Stimulated activated naive CD8-positive, alpha-beta T cell treated with anti-CD3 and anti-CD28 coated beads, Interleukin-15, Interleukin-2, amounts not matched to agents 100 ng/mL and 50 ng/mL, for 24 hours (primary cell): ENCODE measurements at regions not wholly inside any gene's neighbourhood (a gene's known extent, or its start where the extent isn't known, plus 50 kb on each side); places are given as distances from the start of the nearest gene placed in this dataset.

Source experiments
- H3K27ac Mint-ChIP-seq: one replicate; pipeline ENCODE4 v1.8.0; 2021; ENCODE audit warnings: mild to moderate bottlenecking, mixed read lengths
- H3K27me3 Mint-ChIP-seq: one replicate; pipeline ENCODE4 v1.8.0; 2021; ENCODE audit warnings: mixed read lengths
- H3K36me3 Mint-ChIP-seq: one replicate; pipeline ENCODE4 v1.8.0; 2021; ENCODE audit warnings: low read depth, mixed read lengths
- H3K4me1 Mint-ChIP-seq: one replicate; pipeline ENCODE4 v1.8.0; 2021; ENCODE audit warnings: low read depth, mixed read lengths
- H3K4me3 Mint-ChIP-seq: one replicate; pipeline ENCODE4 v1.8.0; 2021; ENCODE audit warnings: mild to moderate bottlenecking, mixed read lengths
- H3K9me3 Mint-ChIP-seq: one replicate; pipeline ENCODE4 v1.8.0; 2021; ENCODE audit warnings: mixed read lengths

- no peaks in the 10 kb centered on the region for H3K9me3 Mint-ChIP-seq
- no peak overlapping the region for H3K27ac Mint-ChIP-seq
- no peak overlapping the region for H3K4me3 Mint-ChIP-seq
- peaks cover 15% of the 10 kb centered on the region for H3K4me1 Mint-ChIP-seq
- H3K27me3 Mint-ChIP-seq = no peaks in the 10 kb centered on the region
- H3K36me3 Mint-ChIP-seq = no peaks in the 10 kb centered on the region
Observed at GRCh38 chr2:100627330-100628300, 64.8 kb downstream of the PDCL3 start.

- Mint-ChIP-seq H3K9me3 (no peaks in the 10 kb centered on the region), H3K27me3 (no peaks in the 10 kb centered on the region), H3K4me1 (peaks cover 15% of the 10 kb centered on the region), H3K36me3 (no peaks in the 10 kb centered on the region), H3K4me3 (no peak overlapping the region), H3K27ac (no peak overlapping the region)
Observed at GRCh38 chr2:100628506-100628905, 65.7 kb downstream of the PDCL3 start.

- no peaks in the 10 kb centered on the region for H3K9me3 Mint-ChIP-seq
- H3K36me3 Mint-ChIP-seq = no peaks in the 10 kb centered on the region
- H3K27me3 Mint-ChIP-seq = no peaks in the 10 kb centered on the region
- H3K27ac Mint-ChIP-seq = no peak overlapping the region
- H3K4me3 Mint-ChIP-seq = no peak overlapping the region
- peaks cover 15% of the 10 kb centered on the region for H3K4me1 Mint-ChIP-seq
Observed at GRCh38 chr2:100629309-100629708, 66.5 kb downstream of the PDCL3 start.

- Mint-ChIP-seq H3K9me3 (no peaks in the 10 kb centered on the region), H3K27ac (no peak overlapping the region)
Observed at GRCh38 chr2:100630473-100630977, 67.7 kb downstream of the PDCL3 start.

GRCh38 chr2:100632037-100632436 lies 69.2 kb downstream of the PDCL3 start:
- peaks cover 15% of the 10 kb centered on the region for H3K4me1 Mint-ChIP-seq
- H3K9me3 Mint-ChIP-seq = no peaks in the 10 kb centered on the region
- H3K27ac Mint-ChIP-seq = no peak overlapping the region
- H3K4me3 Mint-ChIP-seq = no peak overlapping the region
- no peaks in the 10 kb centered on the region for H3K36me3 Mint-ChIP-seq
- no peaks in the 10 kb centered on the region for H3K27me3 Mint-ChIP-seq

More at GRCh38 chr2:100630473-100630977, 67.7 kb downstream of the PDCL3 start:
- no peaks in the 10 kb centered on the region for H3K36me3 Mint-ChIP-seq
- no peaks in the 10 kb centered on the region for H3K27me3 Mint-ChIP-seq
- H3K4me3 Mint-ChIP-seq = no peak overlapping the region
- peaks cover 15% of the 10 kb centered on the region for H3K4me1 Mint-ChIP-seq

GRCh38 chr2:100632759-100633158 lies 70.0 kb downstream of the PDCL3 start:
- no peaks in the 10 kb centered on the region for H3K9me3 Mint-ChIP-seq
- peaks cover 15% of the 10 kb centered on the region for H3K4me1 Mint-ChIP-seq
- no peak overlapping the region for H3K4me3 Mint-ChIP-seq
- H3K27ac Mint-ChIP-seq = no peak overlapping the region
- no peaks in the 10 kb centered on the region for H3K27me3 Mint-ChIP-seq
- H3K36me3 Mint-ChIP-seq = no peaks in the 10 kb centered on the region

GRCh38 chr2:100639588-100640390 lies 77.0 kb downstream of the PDCL3 start:
- Mint-ChIP-seq H3K4me1 (peaks cover 25% of the 10 kb centered on the region), H3K36me3 (no peaks in the 10 kb centered on the region), H3K27ac (no peak overlapping the region), H3K4me3 (no peak overlapping the region), H3K9me3 (no peaks in the 10 kb centered on the region), H3K27me3 (peaks cover 4% of the 10 kb centered on the region)

GRCh38 chr2:100640431-100641124 lies 77.8 kb downstream of the PDCL3 start:
- Mint-ChIP-seq H3K27ac (no peak overlapping the region), H3K9me3 (no peaks in the 10 kb centered on the region), H3K36me3 (no peaks in the 10 kb centered on the region)

GRCh38 chr2:100641125-100641435 lies 78.3 kb downstream of the PDCL3 start:
- no peaks in the 10 kb centered on the region for H3K9me3 Mint-ChIP-seq
- H3K4me3 Mint-ChIP-seq = no peak overlapping the region
- peaks cover 4% of the 10 kb centered on the region for H3K27me3 Mint-ChIP-seq
- H3K36me3 Mint-ChIP-seq = no peaks in the 10 kb centered on the region
- H3K4me1 Mint-ChIP-seq = peaks cover 32% of the 10 kb centered on the region
- H3K27ac Mint-ChIP-seq = no peak overlapping the region

More at GRCh38 chr2:100640431-100641124, 77.8 kb downstream of the PDCL3 start:
- Mint-ChIP-seq H3K27me3 (peaks cover 4% of the 10 kb centered on the region), H3K4me3 (no peak overlapping the region), H3K4me1 (peaks cover 32% of the 10 kb centered on the region)

GRCh38 chr2:100642425-100642824 lies 79.6 kb downstream of the PDCL3 start:
- Mint-ChIP-seq H3K4me3 (no peak overlapping the region), H3K27me3 (peaks cover 4% of the 10 kb centered on the region), H3K9me3 (no peaks in the 10 kb centered on the region), H3K27ac (no peak overlapping the region), H3K4me1 (peaks cover 32% of the 10 kb centered on the region), H3K36me3 (no peaks in the 10 kb centered on the region)

GRCh38 chr2:100643467-100643866 lies 80.7 kb downstream of the PDCL3 start:
- H3K9me3 Mint-ChIP-seq = peaks cover 4% of the 10 kb centered on the region
- no peaks in the 10 kb centered on the region for H3K36me3 Mint-ChIP-seq
- peaks cover 1% of the 10 kb centered on the region for H3K27me3 Mint-ChIP-seq
- H3K4me1 Mint-ChIP-seq = peaks cover 32% of the 10 kb centered on the region
- no peak overlapping the region for H3K4me3 Mint-ChIP-seq
- H3K27ac Mint-ChIP-seq = no peak overlapping the region

GRCh38 chr2:100643906-100644501 lies 81.2 kb downstream of the PDCL3 start:
- Mint-ChIP-seq H3K9me3 (peaks cover 4% of the 10 kb centered on the region), H3K4me1 (peaks cover 32% of the 10 kb centered on the region), H3K36me3 (no peaks in the 10 kb centered on the region), H3K27me3 (no peaks in the 10 kb centered on the region), H3K4me3 (no peak overlapping the region), H3K27ac (no peak overlapping the region)

GRCh38 chr2:100645695-100646429 lies 83.1 kb downstream of the PDCL3 start:
- no peak overlapping the region for H3K27ac Mint-ChIP-seq
- no peaks in the 10 kb centered on the region for H3K27me3 Mint-ChIP-seq
- no peaks in the 10 kb centered on the region for H3K36me3 Mint-ChIP-seq
- peaks cover 4% of the 10 kb centered on the region for H3K9me3 Mint-ChIP-seq
- peaks cover 40% of the 10 kb centered on the region for H3K4me1 Mint-ChIP-seq
- no peak overlapping the region for H3K4me3 Mint-ChIP-seq

GRCh38 chr2:100647709-100648108 lies 84.9 kb downstream of the PDCL3 start:
- Mint-ChIP-seq H3K9me3 (peaks cover 4% of the 10 kb centered on the region), H3K27me3 (no peaks in the 10 kb centered on the region), H3K36me3 (no peaks in the 10 kb centered on the region), H3K4me3 (no peak overlapping the region), H3K27ac (no peak overlapping the region), H3K4me1 (peaks cover 42% of the 10 kb centered on the region)
